Lower leg skin (tissue), 3 donors: ENCODE measurements at regions not wholly inside any gene's neighbourhood (a gene's known extent, or its start where the extent isn't known, plus 50 kb on each side); places are given as distances from the start of the nearest gene placed in this dataset.

ENCODE experiments used
- CTCF ChIP-seq, 3 donors: fragments of 450-650 bp; IDR thresholded peaks; one replicate each; pipeline ENCODE4 v1.5.1; 2016; ENCODE audit warnings: antibody characterized with exemption in 3 of 3, mild to moderate bottlenecking in 3 of 3, moderate library complexity in 2 of 3
- POLR2A ChIP-seq, 2 donors: fragments of 450-650 bp; IDR thresholded peaks; one replicate each; pipeline ENCODE4 v1.6.1; 2016 to 2017; ENCODE audit warnings: antibody characterized with exemption in 2 of 2, mild to moderate bottlenecking in 1 of 2, moderate library complexity in 1 of 2

- TF ChIP-seq CTCF (IDR thresholded peaks at IDR 0.05) (no peak), POLR2A (IDR thresholded peaks at IDR 0.05) (no peak)
These were observed 1459.0 kb downstream of the TSPY10 start for GRCh38 chrY:10986655-10987054.
